ENCODE measurements at regions not wholly inside any gene's neighbourhood (a gene's known extent, or its start where the extent isn't known, plus 50 kb on each side); places are given as distances from the start of the nearest gene placed in this dataset.

- ChIA-PET CTCF (no interaction called here), POLR2A (no interaction called here)
- no peak overlapping the region for H3K27ac ChIP-seq (ENCODE audit: low read depth, low read length)
- H3K9me3 ChIP-seq (ENCODE audit: control insufficient read depth, insufficient read depth, low read length) = no peaks in the 10 kb centered on the region
- H3K4me3 ChIP-seq (ENCODE audit: low read depth, low read length) = no peak overlapping the region
- TF ChIP-seq, protein P1, sequence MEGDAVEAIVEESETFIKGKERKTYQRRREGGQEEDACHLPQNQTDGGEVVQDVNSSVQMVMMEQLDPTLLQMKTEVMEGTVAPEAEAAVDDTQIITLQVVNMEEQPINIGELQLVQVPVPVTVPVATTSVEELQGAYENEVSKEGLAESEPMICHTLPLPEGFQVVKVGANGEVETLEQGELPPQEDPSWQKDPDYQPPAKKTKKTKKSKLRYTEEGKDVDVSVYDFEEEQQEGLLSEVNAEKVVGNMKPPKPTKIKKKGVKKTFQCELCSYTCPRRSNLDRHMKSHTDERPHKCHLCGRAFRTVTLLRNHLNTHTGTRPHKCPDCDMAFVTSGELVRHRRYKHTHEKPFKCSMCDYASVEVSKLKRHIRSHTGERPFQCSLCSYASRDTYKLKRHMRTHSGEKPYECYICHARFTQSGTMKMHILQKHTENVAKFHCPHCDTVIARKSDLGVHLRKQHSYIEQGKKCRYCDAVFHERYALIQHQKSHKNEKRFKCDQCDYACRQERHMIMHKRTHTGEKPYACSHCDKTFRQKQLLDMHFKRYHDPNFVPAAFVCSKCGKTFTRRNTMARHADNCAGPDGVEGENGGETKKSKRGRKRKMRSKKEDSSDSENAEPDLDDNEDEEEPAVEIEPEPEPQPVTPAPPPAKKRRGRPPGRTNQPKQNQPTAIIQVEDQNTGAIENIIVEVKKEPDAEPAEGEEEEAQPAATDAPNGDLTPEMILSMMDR (IDR thresholded peaks at IDR 0.05; ENCODE audit: low read depth, low read length) = no peak
- no peak for DNase-seq (ENCODE audit: low read depth, low spot score)
- H3K27me3 ChIP-seq (ENCODE audit: control insufficient read depth, insufficient read depth, low read length) = no peaks in the 10 kb centered on the region
Observed at GRCh38 chr7:10721289-10721688, 252.4 kb upstream of the PHF14 start.

DNA sequence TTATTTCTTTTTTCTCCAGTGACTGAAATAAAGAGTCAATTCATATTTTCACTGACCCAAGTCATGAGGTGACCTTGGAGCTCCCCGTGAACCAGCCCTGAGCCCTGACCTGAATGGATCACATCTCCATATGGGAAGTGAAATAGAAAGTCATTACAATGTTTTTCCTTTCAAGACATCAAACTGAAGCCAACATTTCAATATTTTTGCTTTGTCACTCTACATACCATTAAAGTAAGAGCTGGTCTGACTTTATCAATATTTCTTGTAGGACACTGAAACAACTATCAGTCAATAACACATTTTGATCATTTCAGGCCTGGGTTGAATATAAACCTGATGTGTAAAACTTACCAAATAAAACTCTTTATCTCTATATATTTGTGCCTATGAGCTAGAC is 249.8 kb upstream of the PHF14 start:
- no peak overlapping the region for H3K27ac ChIP-seq (ENCODE audit: low read depth, low read length)
- no peak overlapping the region for H3K4me3 ChIP-seq (ENCODE audit: low read depth, low read length)
- H3K27me3 ChIP-seq (ENCODE audit: control insufficient read depth, insufficient read depth, low read length) = no peaks in the 10 kb centered on the region
- H3K9me3 ChIP-seq (ENCODE audit: control insufficient read depth, insufficient read depth, low read length) = peaks cover 3% of the 10 kb centered on the region
- CTCF ChIA-PET = no interaction called here
- TF ChIP-seq, protein P1 (IDR thresholded peaks at IDR 0.05; ENCODE audit: low read depth, low read length) = no peak
- no peak for DNase-seq (ENCODE audit: low read depth, low spot score)
- POLR2A ChIA-PET = no interaction called here

DNA sequence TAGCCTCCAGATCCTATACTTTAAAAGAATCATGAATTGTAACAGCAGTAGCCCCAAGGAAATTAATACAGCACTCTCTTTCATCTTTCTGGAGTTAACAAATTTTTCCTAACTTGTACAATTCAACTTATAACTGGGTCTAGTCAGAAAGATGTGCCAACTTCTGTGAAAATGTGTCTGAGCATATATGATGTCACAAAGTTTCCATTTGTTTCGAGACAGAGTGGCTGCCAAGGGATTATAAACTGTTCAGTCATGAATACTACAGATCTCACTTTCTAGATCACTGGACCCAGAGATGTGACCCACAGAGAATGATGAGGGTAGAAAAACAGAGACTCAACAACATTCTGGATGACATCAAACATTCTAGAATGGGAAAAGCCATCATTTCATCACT is 249.2 kb upstream of the PHF14 start:
- ChIA-PET CTCF (no interaction called here), POLR2A (no interaction called here)
- Histone ChIP-seq H3K27me3 (ENCODE audit: control insufficient read depth, insufficient read depth, low read length) (no peaks in the 10 kb centered on the region), H3K27ac (ENCODE audit: low read depth, low read length) (no peak overlapping the region), H3K4me3 (ENCODE audit: low read depth, low read length) (no peak overlapping the region), H3K9me3 (ENCODE audit: control insufficient read depth, insufficient read depth, low read length) (peaks cover 3% of the 10 kb centered on the region)
- TF ChIP-seq, protein P1 (IDR thresholded peaks at IDR 0.05; ENCODE audit: low read depth, low read length) = no peak
- no peak for DNase-seq (ENCODE audit: low read depth, low spot score)

- Histone ChIP-seq H3K27me3 (ENCODE audit: control insufficient read depth, insufficient read depth, low read length) (no peaks in the 10 kb centered on the region), H3K9me3 (ENCODE audit: control insufficient read depth, insufficient read depth, low read length) (peaks cover 3% of the 10 kb centered on the region), H3K27ac (ENCODE audit: low read depth, low read length) (no peak overlapping the region), H3K4me3 (ENCODE audit: low read depth, low read length) (no peak overlapping the region)
- DNase-seq (ENCODE audit: low read depth, low spot score) = no peak
- ChIA-PET POLR2A (no interaction called here), CTCF (no interaction called here)
- TF ChIP-seq, protein P1 (IDR thresholded peaks at IDR 0.05; ENCODE audit: low read depth, low read length) = no peak
Observed at GRCh38 chr7:10727636-10728035, 246.0 kb upstream of the PHF14 start.

- TF ChIP-seq, protein P1 (IDR thresholded peaks at IDR 0.05; ENCODE audit: low read depth, low read length) = no peak
- DNase-seq (ENCODE audit: low read depth, low spot score) = no peak
- Histone ChIP-seq H3K27me3 (ENCODE audit: control insufficient read depth, insufficient read depth, low read length) (no peaks in the 10 kb centered on the region), H3K9me3 (ENCODE audit: control insufficient read depth, insufficient read depth, low read length) (peaks cover 10% of the 10 kb centered on the region), H3K27ac (ENCODE audit: low read depth, low read length) (no peak overlapping the region), H3K4me3 (ENCODE audit: low read depth, low read length) (no peak overlapping the region)
- ChIA-PET POLR2A (no interaction called here), CTCF (no interaction called here)
Observed at GRCh38 chr7:10731253-10731773, 242.4 kb upstream of the PHF14 start.

Data from AG04450 (cell line).